GDM1 (cell line): ENCODE measurements at regions not wholly inside any gene's neighbourhood (a gene's known extent, or its start where the extent isn't known, plus 50 kb on each side); places are given as distances from the start of the nearest gene placed in this dataset.
"Not testable (repeated sequence)": the region's sequence is repeated elsewhere in the genome, so short reads cannot be mapped to it uniquely, and the experiment has no call there.

ENCODE experiments used
- DNase-seq: peaks from one replicate; lab custom pipeline; 2025; lab: John Stamatoyannopoulos, UW

GRCh38 chr3:5822843-5823242, 635.3 kb downstream of the EDEM1 start:
- no peak for DNase-seq

- DNase-seq: no peak
Measured at GRCh38 chr3:5826467-5826866, 639.0 kb downstream of the EDEM1 start.

GRCh38 chr3:5828251-5828650, 640.7 kb downstream of the EDEM1 start:
- no peak for DNase-seq

- no peak for DNase-seq
Measured at GRCh38 chr3:5840056-5840455, 652.5 kb downstream of the EDEM1 start.

GRCh38 chr3:5841599-5841998, 654.1 kb downstream of the EDEM1 start:
- DNase-seq: no peak

GRCh38 chr3:5846261-5846660, 658.8 kb downstream of the EDEM1 start:
- DNase-seq: no peak

- DNase-seq: no peak
Measured at GRCh38 chr3:5861151-5861550, 673.6 kb downstream of the EDEM1 start.

- no peak for DNase-seq
Measured at GRCh38 chr3:5874931-5875341, 687.4 kb downstream of the EDEM1 start.

GRCh38 chr3:5888851-5889250, 701.3 kb downstream of the EDEM1 start:
- no peak for DNase-seq

- no peak for DNase-seq
Measured at GRCh38 chr3:5889374-5889773, 701.9 kb downstream of the EDEM1 start.

- no peak for DNase-seq
Measured at GRCh38 chr3:5891711-5892110, 704.2 kb downstream of the EDEM1 start.

- no peak for DNase-seq
Measured at GRCh38 chr3:5898106-5898505, 710.6 kb downstream of the EDEM1 start.

GRCh38 chr3:5899014-5899761, 711.7 kb downstream of the EDEM1 start:
- DNase-seq: no peak

GRCh38 chr3:5917932-5918331, 730.4 kb downstream of the EDEM1 start:
- no peak for DNase-seq

- no peak for DNase-seq
Measured at GRCh38 chr3:5918626-5919025, 731.1 kb downstream of the EDEM1 start.

- no peak for DNase-seq
Measured at GRCh38 chr3:5929027-5929426, 741.5 kb downstream of the EDEM1 start.

GRCh38 chr3:5944061-5944460, 756.6 kb downstream of the EDEM1 start:
- DNase-seq: not testable (repeated sequence)

- no peak for DNase-seq
Measured at GRCh38 chr3:5948084-5948483, 760.6 kb downstream of the EDEM1 start.

- no peak for DNase-seq
Measured at GRCh38 chr3:5951026-5951425, 763.5 kb downstream of the EDEM1 start.

GRCh38 chr3:5972586-5972985, 785.1 kb downstream of the EDEM1 start:
- no peak for DNase-seq

- no peak for DNase-seq
Measured at GRCh38 chr3:5974630-5975322, 787.3 kb downstream of the EDEM1 start.

GRCh38 chr3:5977331-5977730, 789.8 kb downstream of the EDEM1 start:
- no peak for DNase-seq

- DNase-seq: no peak
Measured at GRCh38 chr3:5980475-5980874, 793.0 kb downstream of the EDEM1 start.

GRCh38 chr3:5994651-5995050, 807.1 kb downstream of the EDEM1 start:
- no peak for DNase-seq
